Mesenchymal stem cell (in vitro differentiated cells and primary cell): ENCODE measurements at regions not wholly inside any gene's neighbourhood (a gene's known extent, or its start where the extent isn't known, plus 50 kb on each side); places are given as distances from the start of the nearest gene placed in this dataset.

ENCODE experiments used
- DNase-seq: peaks from one replicate; pipeline ENCODE4 v3.0.0-alpha.2; 2013
- H2AFZ ChIP-seq: one replicate; pipeline ENCODE4 v1.6.1; 2013; ENCODE audit warnings: low read depth, mild to moderate bottlenecking, control low read depth, inconsistent platforms, low read length, moderate library complexity
- H2AK5ac ChIP-seq: 2 replicates; pipeline ENCODE4 v1.6.1; 2013; ENCODE audit warnings: low read length, moderate library complexity, mild to moderate bottlenecking, inconsistent platforms; ENCODE audit not compliant: severe bottlenecking
- H2BK120ac ChIP-seq: one replicate; pipeline ENCODE4 v1.6.1; 2013; ENCODE audit warnings: low read depth, mild to moderate bottlenecking, inconsistent platforms, low read length, moderate library complexity
- H2BK12ac ChIP-seq, 2 experiments: one replicate each; pipeline ENCODE4 v1.6.1; 2013; ENCODE audit warnings: inconsistent platforms in 2 of 2, low read length in 2 of 2, mild to moderate bottlenecking in 2 of 2, moderate library complexity in 2 of 2, control low read depth in 1 of 2
- H2BK15ac ChIP-seq: one replicate; pipeline ENCODE4 v1.6.1; 2013; ENCODE audit warnings: mild to moderate bottlenecking, low read depth, inconsistent platforms; ENCODE audit not compliant: poor library complexity, severe bottlenecking
- H2BK5ac ChIP-seq: 2 replicates; pipeline ENCODE4 v1.6.1; 2013; ENCODE audit warnings: low read depth, mild to moderate bottlenecking, low read length, control low read depth, inconsistent platforms; ENCODE audit not compliant: poor library complexity, severe bottlenecking
- H3K14ac ChIP-seq, 2 experiments: one replicate each; pipeline ENCODE4 v1.6.1; 2013; ENCODE audit warnings: inconsistent platforms in 2 of 2, low read length in 2 of 2, control low read depth in 1 of 2, mild to moderate bottlenecking in 1 of 2, moderate library complexity in 1 of 2
- H3K18ac ChIP-seq, 2 experiments: one replicate each; pipeline ENCODE4 v1.6.1; 2013; ENCODE audit warnings: inconsistent platforms in 2 of 2, low read length in 2 of 2, control low read depth in 1 of 2, low read depth in 1 of 2, mild to moderate bottlenecking in 1 of 2
- H3K23ac ChIP-seq, 2 experiments: one replicate each; pipeline ENCODE4 v1.6.1; 2013; ENCODE audit warnings: inconsistent platforms in 2 of 2, low read length in 2 of 2, mild to moderate bottlenecking in 2 of 2, moderate library complexity in 2 of 2, control low read depth in 1 of 2
- H3K27ac ChIP-seq: 2 replicates; pipeline ENCODE4 v1.5.1; 2013; ENCODE audit warnings: mild to moderate bottlenecking, moderate library complexity, low read length, control low read depth, inconsistent platforms; ENCODE audit not compliant: poor library complexity, severe bottlenecking
- H3K27me3 ChIP-seq, 2 experiments: 2 replicates each; pipeline versions ENCODE4 v1.6.1 to v1.7.0; 2013; ENCODE audit warnings: low read length in 2 of 2, mild to moderate bottlenecking in 2 of 2, moderate library complexity in 2 of 2, control low read depth in 1 of 2, inconsistent platforms in 1 of 2; ENCODE audit not compliant: control insufficient read depth in 1 of 2, insufficient read depth in 1 of 2
- H3K36me3 ChIP-seq, 2 experiments: 2 replicates each; pipeline versions ENCODE4 v1.6.1 to v1.7.0; 2013; ENCODE audit warnings: low read length in 2 of 2, control low read depth in 1 of 2, inconsistent platforms in 1 of 2, low read depth in 1 of 2, mild to moderate bottlenecking in 1 of 2; ENCODE audit not compliant: insufficient read depth in 2 of 2, control insufficient read depth in 1 of 2
- H3K4ac ChIP-seq, 2 experiments: one replicate each; pipeline ENCODE4 v1.6.1; 2013; ENCODE audit warnings: inconsistent platforms in 2 of 2, low read length in 2 of 2, mild to moderate bottlenecking in 2 of 2, moderate library complexity in 2 of 2, control low read depth in 1 of 2, low read depth in 1 of 2
- H3K4me1 ChIP-seq: 2 replicates; pipeline ENCODE4 v1.6.1; 2013; ENCODE audit warnings: low read depth, low read length, control low read depth; ENCODE audit not compliant: control insufficient read depth, insufficient read depth
- H3K4me2 ChIP-seq: 2 replicates; pipeline ENCODE4 v1.6.1; 2013; ENCODE audit warnings: low read length, mild to moderate bottlenecking, inconsistent platforms; ENCODE audit not compliant: poor library complexity, severe bottlenecking
- H3K4me3 ChIP-seq, 2 experiments: 2 replicates each; pipeline versions ENCODE4 v1.5.1 to v1.7.0; 2013; ENCODE audit warnings: low read length in 2 of 2, mild to moderate bottlenecking in 2 of 2, control low read depth in 1 of 2, low read depth in 1 of 2; ENCODE audit not compliant: insufficient read depth in 1 of 2
- H3K79me1 ChIP-seq: replicated peaks from 2 replicates; pipeline ENCODE4 v1.6.1; 2013; ENCODE audit warnings: mild to moderate bottlenecking, control low read depth, low read length, inconsistent platforms; ENCODE audit not compliant: poor library complexity, severe bottlenecking
- H3K9ac ChIP-seq: 2 replicates; pipeline ENCODE4 v1.7.0; 2013; ENCODE audit warnings: mild to moderate bottlenecking, low read length, moderate library complexity
- H3K9me3 ChIP-seq: 2 replicates; pipeline ENCODE4 v1.7.0; 2013; ENCODE audit warnings: mild to moderate bottlenecking, low read length; ENCODE audit not compliant: control insufficient read depth
- H4K8ac ChIP-seq: one replicate; pipeline ENCODE4 v1.6.1; 2013; ENCODE audit warnings: inconsistent platforms, mild to moderate bottlenecking, low read length, moderate library complexity
- H4K91ac ChIP-seq: one replicate; pipeline ENCODE4 v1.6.1; 2013; ENCODE audit warnings: mild to moderate bottlenecking, low read length, inconsistent platforms
- WGBS: methylation state at CpG from one replicate; pipeline ENCODE4 v1.1.7; 2013; ENCODE audit warnings: mixed read lengths; 5-methylcytosine and 5-hydroxymethylcytosine counted together

DNA sequence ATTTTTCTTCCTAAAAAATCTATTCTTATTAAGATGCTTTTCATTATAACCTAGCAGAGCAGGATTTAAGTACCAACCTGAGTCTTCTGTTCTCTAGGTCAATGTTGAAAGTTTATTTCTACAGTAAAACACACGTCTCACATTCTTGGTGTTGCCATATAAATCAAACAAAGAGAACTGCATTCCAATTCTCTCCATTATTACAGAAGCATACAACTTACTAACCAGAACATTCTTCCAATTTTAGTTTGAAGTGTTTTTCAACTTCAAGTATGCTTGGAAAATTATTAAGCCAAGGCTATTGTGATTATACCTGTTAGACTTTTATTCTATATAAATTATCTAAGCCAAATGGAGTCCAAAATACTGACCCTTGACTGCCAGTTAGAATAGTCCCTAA, 110.4 kb upstream of the PMFBP1 start:
- no peak overlapping the region for H3K14ac ChIP-seq
- H3K9me3 ChIP-seq: no peaks in the 10 kb centered on the region
- H3K36me3 ChIP-seq: no peaks in the 10 kb centered on the region
- H2BK5ac ChIP-seq: no peak overlapping the region
- H3K23ac ChIP-seq: no peak overlapping the region
- no peak overlapping the region for H4K91ac ChIP-seq
- no peak overlapping the region for H3K4me3 ChIP-seq
- H3K27me3 ChIP-seq: no peaks in the 10 kb centered on the region
- WGBS: 65% methylated on average over 1 of the region's 1 CpG
- H2BK120ac ChIP-seq: no peak overlapping the region
- H3K79me1 ChIP-seq: no peaks in the 10 kb centered on the region
- no peak overlapping the region for H3K4me2 ChIP-seq
- no peak overlapping the region for H2AK5ac ChIP-seq
- no peak overlapping the region for H2BK15ac ChIP-seq
- H2AFZ ChIP-seq: no peak overlapping the region
- H3K9ac ChIP-seq: no peak overlapping the region
- H3K4me1 ChIP-seq: no peaks in the 10 kb centered on the region
- H3K27ac ChIP-seq: no peak overlapping the region
- no peak overlapping the region for H3K4ac ChIP-seq
- no peak overlapping the region for H2BK12ac ChIP-seq
- no peak overlapping the region for H4K8ac ChIP-seq
- H3K18ac ChIP-seq: no peak overlapping the region
- no peak for DNase-seq

DNA sequence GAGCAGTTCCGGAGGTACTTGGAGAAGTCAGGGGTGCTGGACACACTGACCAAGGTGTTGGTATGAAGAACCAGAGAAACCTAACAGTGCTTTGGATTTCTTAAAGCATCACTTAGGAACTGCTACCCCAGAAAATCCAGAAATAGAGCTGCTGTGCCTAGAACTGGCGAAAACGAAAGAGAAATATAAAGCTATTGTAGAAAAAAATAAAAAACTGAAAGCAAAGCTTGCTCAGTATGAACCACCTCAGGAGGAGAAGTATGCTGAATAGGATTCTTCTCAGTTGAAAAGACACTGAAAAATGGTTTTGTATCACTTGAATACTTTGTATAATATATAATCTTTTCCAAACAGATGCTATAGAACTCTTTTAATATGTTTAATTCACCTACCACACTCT, 106.3 kb upstream of the PMFBP1 start:
- Histone ChIP-seq H4K8ac (no peak overlapping the region), H4K91ac (no peak overlapping the region), H3K27me3 (no peaks in the 10 kb centered on the region), H2BK15ac (no peak overlapping the region), H3K9ac (no peak overlapping the region), H3K23ac (no peak overlapping the region), H2BK12ac (no peak overlapping the region), H2BK5ac (no peak overlapping the region), H3K79me1 (no peaks in the 10 kb centered on the region), H3K27ac (no peak overlapping the region), H3K4me3 (no peak overlapping the region), H3K14ac (no peak overlapping the region), H2AFZ (no peak overlapping the region), H2BK120ac (no peak overlapping the region), H3K4me1 (no peaks in the 10 kb centered on the region), H2AK5ac (no peak overlapping the region), H3K36me3 (no peaks in the 10 kb centered on the region), H3K9me3 (no peaks in the 10 kb centered on the region), H3K4me2 (no peak overlapping the region), H3K18ac (no peak overlapping the region), H3K4ac (no peak overlapping the region)
- no peak for DNase-seq
- 95% methylated on average over 3 of the region's 3 CpGs for WGBS

DNA sequence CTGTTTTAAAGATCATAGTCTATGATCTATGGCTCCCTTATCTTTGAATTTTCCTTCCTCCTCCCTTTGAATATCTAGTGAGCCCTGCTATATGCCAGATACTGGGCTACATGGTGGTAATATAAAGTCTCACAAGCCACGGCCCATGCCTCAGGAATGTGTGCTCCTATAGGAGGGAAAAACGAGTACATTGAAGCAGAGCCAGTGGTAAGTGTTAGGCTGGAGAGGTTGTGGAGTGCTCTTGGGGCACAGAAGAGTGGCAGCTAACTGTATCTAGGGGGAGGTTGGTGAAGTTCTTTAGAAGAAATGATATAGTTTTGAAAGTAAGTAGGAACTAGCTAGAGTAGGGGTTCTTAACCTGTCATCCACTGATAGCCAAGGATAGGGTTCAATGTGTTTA, 105.8 kb upstream of the PMFBP1 start:
- no peaks in the 10 kb centered on the region for H3K36me3 ChIP-seq
- no peak overlapping the region for H3K27ac ChIP-seq

DNA sequence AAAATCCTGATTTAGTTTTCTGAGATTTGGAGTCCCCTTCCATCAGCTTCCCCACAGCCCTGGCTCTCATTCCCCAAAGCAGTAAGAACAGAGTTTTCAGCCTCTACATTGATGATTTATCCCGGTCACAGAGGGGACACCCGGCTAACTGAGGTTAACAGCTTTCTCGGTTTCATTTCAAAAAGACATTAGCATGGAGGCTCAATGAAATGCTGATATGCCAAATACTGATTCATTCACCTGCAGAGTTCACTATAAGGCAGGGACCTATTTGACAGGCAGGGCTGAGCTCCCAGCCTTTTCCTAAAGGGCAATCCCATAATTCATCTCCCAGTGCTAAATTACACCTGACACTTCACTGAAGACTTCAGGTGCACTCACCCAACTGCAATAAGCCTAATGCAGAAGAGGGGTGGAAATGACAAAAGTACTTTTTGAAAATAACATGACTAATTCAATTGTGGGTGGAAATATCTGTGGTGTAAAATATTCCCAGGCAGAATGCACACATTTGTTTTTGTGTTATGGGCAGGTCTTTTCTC, 99.8 kb upstream of the PMFBP1 start:
- Histone ChIP-seq H2AK5ac (no peak overlapping the region), H2BK120ac (no peak overlapping the region), H3K79me1 (no peaks in the 10 kb centered on the region), H2BK5ac (no peak overlapping the region), H3K23ac (no peak overlapping the region), H3K4ac (no peak overlapping the region), H3K9me3 (no peaks in the 10 kb centered on the region), H3K27me3 (no peaks in the 10 kb centered on the region), H4K8ac (no peak overlapping the region), H3K36me3 (no peaks in the 10 kb centered on the region), H2BK15ac (no peak overlapping the region), H2AFZ (no peak overlapping the region), H4K91ac (no peak overlapping the region), H3K9ac (no peak overlapping the region), H3K18ac (no peak overlapping the region), H3K4me3 (no peak overlapping the region), H2BK12ac (no peak overlapping the region), H3K27ac (no peak overlapping the region), H3K14ac (no peak overlapping the region), H3K4me2 (no peak overlapping the region), H3K4me1 (no peaks in the 10 kb centered on the region)
- DNase-seq: no peak
- WGBS: over 99% methylated on average over 3 of the region's 3 CpGs

More for the DNA sequence above, 105.8 kb upstream of the PMFBP1 start:
- H3K18ac ChIP-seq: no peak overlapping the region
- H3K4me3 ChIP-seq: no peak overlapping the region
- no peak overlapping the region for H2BK5ac ChIP-seq
- no peak overlapping the region for H4K91ac ChIP-seq
- no peak overlapping the region for H3K14ac ChIP-seq
- H2BK12ac ChIP-seq: no peak overlapping the region
- no peak overlapping the region for H3K4ac ChIP-seq
- H2BK120ac ChIP-seq: no peak overlapping the region
- no peaks in the 10 kb centered on the region for H3K27me3 ChIP-seq
- no peak overlapping the region for H2AK5ac ChIP-seq
- DNase-seq: no peak
- no peak overlapping the region for H3K9ac ChIP-seq
- no peaks in the 10 kb centered on the region for H3K79me1 ChIP-seq
- no peak overlapping the region for H4K8ac ChIP-seq
- H2BK15ac ChIP-seq: no peak overlapping the region
- no peak overlapping the region for H3K4me2 ChIP-seq
- H3K9me3 ChIP-seq: no peaks in the 10 kb centered on the region
- 86% methylated on average over 2 of the region's 2 CpGs for WGBS
- no peak overlapping the region for H3K23ac ChIP-seq
- H3K4me1 ChIP-seq: no peaks in the 10 kb centered on the region
- no peak overlapping the region for H2AFZ ChIP-seq
